CD4-positive, alpha-beta T cell treated with Interleukin-12 subunit alpha and Interleukin-12 subunit beta, for 1 hour (primary cell): ENCODE measurements at regions not wholly inside any gene's neighbourhood (a gene's known extent, or its start where the extent isn't known, plus 50 kb on each side); places are given as distances from the start of the nearest gene placed in this dataset.
"Not testable (repeated sequence)": the region's sequence is repeated elsewhere in the genome, so short reads cannot be mapped to it uniquely, and the experiment has no call there.

Experiments used
- DNase-seq: peaks from one replicate; pipeline ENCODE4 v3.0.0-alpha.2; 2020

GRCh38 chr1:214095896-214096295, 108.1 kb downstream of the PROX1 start:
- DNase-seq = not testable (repeated sequence)

GRCh38 chr1:214101246-214101645, 113.5 kb downstream of the PROX1 start:
- no peak for DNase-seq

- no peak for DNase-seq
These were observed 114.1 kb downstream of the PROX1 start for GRCh38 chr1:214101828-214102227.

- no peak for DNase-seq
These were observed 115.1 kb downstream of the PROX1 start for GRCh38 chr1:214102907-214103306.

- DNase-seq = no peak
These were observed 116.0 kb downstream of the PROX1 start for GRCh38 chr1:214103778-214104177.

- DNase-seq = no peak
These were observed 118.6 kb downstream of the PROX1 start for GRCh38 chr1:214106375-214106774.

- DNase-seq = no peak
These were observed 119.7 kb downstream of the PROX1 start for GRCh38 chr1:214107322-214108096.

- no peak for DNase-seq
These were observed 120.3 kb downstream of the PROX1 start for GRCh38 chr1:214108097-214108446.

GRCh38 chr1:214111796-214112195, 124.0 kb downstream of the PROX1 start:
- DNase-seq = no peak

- no peak for DNase-seq
These were observed 128.5 kb downstream of the PROX1 start for GRCh38 chr1:214116258-214116657.

- DNase-seq = no peak
These were observed 130.0 kb downstream of the PROX1 start for GRCh38 chr1:214117780-214118179.

GRCh38 chr1:214120191-214120590, 132.4 kb downstream of the PROX1 start:
- no peak for DNase-seq

- DNase-seq = no peak
These were observed 133.2 kb downstream of the PROX1 start for GRCh38 chr1:214120951-214121350.

- DNase-seq = no peak
These were observed 134.3 kb downstream of the PROX1 start for GRCh38 chr1:214122110-214122509.

GRCh38 chr1:214123061-214123784, 135.4 kb downstream of the PROX1 start:
- peak; percentile 28 for DNase-seq

GRCh38 chr1:214124281-214124805, 136.6 kb downstream of the PROX1 start:
- DNase-seq = no peak

- no peak for DNase-seq
These were observed 137.1 kb downstream of the PROX1 start for GRCh38 chr1:214124915-214125314.

- DNase-seq = no peak
These were observed 138.0 kb downstream of the PROX1 start for GRCh38 chr1:214125819-214126218.

- no peak for DNase-seq
These were observed 138.9 kb downstream of the PROX1 start for GRCh38 chr1:214126697-214127146.

- no peak for DNase-seq
These were observed 139.9 kb downstream of the PROX1 start for GRCh38 chr1:214127705-214128104.

GRCh38 chr1:214135886-214136285, 145.1 kb upstream of the SMYD2 start:
- DNase-seq = no peak

GRCh38 chr1:214136324-214136919, 144.5 kb upstream of the SMYD2 start:
- DNase-seq = no peak

GRCh38 chr1:214141486-214141885, 139.5 kb upstream of the SMYD2 start:
- DNase-seq = no peak
